ENCODE measurements at regions not wholly inside any gene's neighbourhood (a gene's known extent, or its start where the extent isn't known, plus 50 kb on each side); places are given as distances from the start of the nearest gene placed in this dataset.
"Not testable (repeated sequence)": the region's sequence is repeated elsewhere in the genome, so short reads cannot be mapped to it uniquely, and the experiment has no call there.

DNA sequence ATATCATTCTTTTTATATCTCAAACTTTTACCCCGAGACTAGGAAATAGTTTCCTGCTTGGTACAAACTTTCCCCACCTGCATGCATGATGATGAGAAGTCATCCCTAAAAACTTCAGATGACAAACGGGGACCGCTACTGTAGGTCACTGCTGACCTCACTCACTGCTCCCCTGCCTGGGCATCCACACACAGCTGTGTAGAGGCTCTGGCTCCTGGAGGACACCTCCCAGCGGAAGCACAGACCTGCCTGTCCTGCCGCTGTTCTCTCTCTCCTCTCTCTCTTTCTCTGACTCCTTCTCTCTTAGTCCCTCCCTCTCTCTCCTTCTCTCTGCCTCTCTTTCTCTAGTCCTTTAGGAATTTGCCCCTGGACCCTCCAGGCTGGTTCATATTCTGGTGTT, 202.9 kb upstream of the PITRM1 start:
- DNase-seq (ENCODE audit: insufficient read length, low spot score) (no peak), FAIRE-seq (no peak)
- TF ChIP-seq, protein P1, sequence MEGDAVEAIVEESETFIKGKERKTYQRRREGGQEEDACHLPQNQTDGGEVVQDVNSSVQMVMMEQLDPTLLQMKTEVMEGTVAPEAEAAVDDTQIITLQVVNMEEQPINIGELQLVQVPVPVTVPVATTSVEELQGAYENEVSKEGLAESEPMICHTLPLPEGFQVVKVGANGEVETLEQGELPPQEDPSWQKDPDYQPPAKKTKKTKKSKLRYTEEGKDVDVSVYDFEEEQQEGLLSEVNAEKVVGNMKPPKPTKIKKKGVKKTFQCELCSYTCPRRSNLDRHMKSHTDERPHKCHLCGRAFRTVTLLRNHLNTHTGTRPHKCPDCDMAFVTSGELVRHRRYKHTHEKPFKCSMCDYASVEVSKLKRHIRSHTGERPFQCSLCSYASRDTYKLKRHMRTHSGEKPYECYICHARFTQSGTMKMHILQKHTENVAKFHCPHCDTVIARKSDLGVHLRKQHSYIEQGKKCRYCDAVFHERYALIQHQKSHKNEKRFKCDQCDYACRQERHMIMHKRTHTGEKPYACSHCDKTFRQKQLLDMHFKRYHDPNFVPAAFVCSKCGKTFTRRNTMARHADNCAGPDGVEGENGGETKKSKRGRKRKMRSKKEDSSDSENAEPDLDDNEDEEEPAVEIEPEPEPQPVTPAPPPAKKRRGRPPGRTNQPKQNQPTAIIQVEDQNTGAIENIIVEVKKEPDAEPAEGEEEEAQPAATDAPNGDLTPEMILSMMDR (IDR thresholded peaks at IDR 0.05; ENCODE audit: insufficient read depth, missing control alignments): no peak

DNA sequence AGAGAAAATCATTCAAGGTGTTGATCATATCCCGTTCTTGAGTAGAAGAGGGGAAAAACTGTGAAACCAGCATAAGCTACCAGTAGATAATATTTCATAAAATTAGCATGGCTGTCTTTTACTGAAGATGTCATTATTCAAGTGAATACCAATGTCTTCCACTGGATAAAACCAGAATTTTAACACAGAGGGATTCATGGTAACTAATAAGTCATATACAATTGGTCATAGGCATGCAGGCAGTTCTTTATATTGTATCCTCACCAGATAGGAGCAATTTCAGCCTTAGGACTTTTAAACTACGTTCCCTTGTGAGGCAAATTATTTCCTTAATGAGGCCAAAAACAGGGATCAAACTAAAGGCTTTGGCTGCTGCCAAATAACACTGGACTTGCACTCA, 202.3 kb upstream of the PITRM1 start:
- FAIRE-seq (no peak), DNase-seq (ENCODE audit: insufficient read length, low spot score) (no peak)
- TF ChIP-seq, protein P1 (IDR thresholded peaks at IDR 0.05; ENCODE audit: insufficient read depth, missing control alignments): no peak

DNA sequence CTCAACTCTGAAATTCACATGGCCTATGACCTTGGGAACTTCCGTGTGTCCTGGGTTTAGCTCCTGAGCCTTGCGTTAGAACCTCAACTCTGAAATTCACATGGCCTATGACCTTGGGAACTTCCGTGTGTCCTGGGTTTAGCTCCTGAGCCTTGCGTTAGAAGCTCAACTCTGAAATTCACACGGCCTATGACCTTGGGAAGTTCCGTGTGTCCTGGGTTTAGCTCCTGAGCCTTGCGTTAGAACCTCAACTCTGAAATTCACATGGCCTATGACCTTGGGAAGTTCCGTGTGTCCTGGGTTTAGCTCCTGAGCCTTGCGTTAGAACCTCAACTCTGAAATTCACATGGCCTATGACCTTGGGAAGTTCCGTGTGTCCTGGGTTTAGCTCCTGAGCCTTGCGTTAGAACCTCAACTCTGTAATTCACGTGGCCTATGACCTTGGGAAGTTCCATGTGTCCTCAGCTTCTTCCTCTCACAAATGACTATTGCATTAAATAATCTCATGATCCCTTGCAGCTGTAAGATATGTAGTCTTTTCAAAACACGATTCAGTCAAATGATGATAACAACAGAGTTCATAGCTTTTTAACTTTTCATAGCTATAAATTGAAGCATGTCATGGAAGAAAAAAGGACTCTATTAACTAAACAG, 200.9 kb upstream of the PITRM1 start:
- not testable (repeated sequence) for DNase-seq (ENCODE audit: insufficient read length, low spot score); FAIRE-seq

- FAIRE-seq: no peak
- TF ChIP-seq, protein P1 (IDR thresholded peaks at IDR 0.05; ENCODE audit: insufficient read depth, missing control alignments): no peak
- DNase-seq (ENCODE audit: insufficient read length, low spot score): no peak
These were observed 199.7 kb upstream of the PITRM1 start for GRCh38 chr10:3372281-3372680.

DNA sequence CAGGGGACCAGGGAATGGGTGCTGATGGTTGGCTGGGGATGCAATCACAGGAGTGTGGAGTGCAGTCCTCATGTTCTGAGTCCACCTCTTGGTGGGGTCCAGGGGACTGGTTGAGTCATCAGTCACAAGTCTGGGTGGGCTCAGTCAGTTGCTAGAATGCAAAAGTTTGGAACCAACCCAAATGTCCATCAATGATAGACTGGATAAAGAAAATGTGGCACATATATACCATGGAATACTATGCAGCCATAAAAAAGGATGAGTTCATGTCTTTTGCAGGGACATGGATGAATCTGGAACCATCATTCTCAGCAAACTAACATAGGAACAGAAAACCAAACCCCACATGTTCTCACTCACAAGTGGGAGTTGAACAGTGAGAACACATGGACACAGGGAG, 199.0 kb upstream of the PITRM1 start:
- not testable (repeated sequence) for FAIRE-seq; DNase-seq (ENCODE audit: insufficient read length, low spot score)

GRCh38 chr10:3366735-3367405, 194.3 kb upstream of the PITRM1 start:
- no peak for FAIRE-seq

DNA sequence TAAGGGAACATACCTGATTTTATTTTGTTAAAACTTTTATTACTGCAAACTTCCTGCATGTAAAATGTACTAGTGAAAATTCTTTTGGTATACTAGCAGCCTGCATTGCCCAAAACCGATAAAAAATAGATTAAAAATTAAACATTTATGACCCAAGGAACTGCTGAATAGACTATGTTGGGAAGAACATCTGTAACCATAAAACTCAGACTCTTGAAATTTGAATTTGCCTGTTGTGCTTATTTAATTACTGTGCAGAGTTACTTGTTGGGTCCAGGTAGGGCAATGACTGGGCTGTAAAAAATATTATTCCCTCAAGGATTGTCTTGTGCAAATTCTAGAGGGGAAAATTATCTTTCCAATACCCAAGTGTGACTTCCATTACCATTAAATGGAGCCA, 193.5 kb upstream of the PITRM1 start:
- FAIRE-seq (no peak), DNase-seq (ENCODE audit: insufficient read length, low spot score) (no peak)
- TF ChIP-seq, protein P1 (IDR thresholded peaks at IDR 0.05; ENCODE audit: insufficient read depth, missing control alignments): no peak

More at GRCh38 chr10:3366735-3367405, 194.3 kb upstream of the PITRM1 start:
- DNase-seq (ENCODE audit: insufficient read length, low spot score): no peak
- TF ChIP-seq, protein P1 (IDR thresholded peaks at IDR 0.05; ENCODE audit: insufficient read depth, missing control alignments): no peak

DNA sequence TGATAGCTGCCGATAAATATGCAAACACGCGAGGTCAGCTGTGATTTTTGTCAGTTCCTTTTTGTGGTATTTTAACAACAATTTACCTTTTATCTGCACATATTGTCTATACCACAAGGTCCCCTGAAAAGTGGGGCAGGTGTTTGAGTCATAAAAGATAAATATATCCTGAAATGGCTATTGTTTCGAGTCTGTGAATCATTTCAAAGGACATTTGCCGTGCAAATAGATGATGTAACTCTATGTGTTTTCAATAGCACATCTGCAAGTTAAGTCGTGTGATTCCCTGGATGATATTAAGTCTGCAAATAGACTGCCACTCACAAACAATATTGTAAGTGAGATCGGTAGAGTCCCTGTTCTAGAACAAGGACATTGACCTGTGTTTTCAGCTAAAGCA, 193.0 kb upstream of the PITRM1 start:
- TF ChIP-seq, protein P1 (IDR thresholded peaks at IDR 0.05; ENCODE audit: insufficient read depth, missing control alignments): no peak
- FAIRE-seq (no peak), DNase-seq (ENCODE audit: insufficient read length, low spot score) (no peak)

All from D721Med (cell line).